Immature natural killer cell (primary cell): ENCODE measurements at regions not wholly inside any gene's neighbourhood (a gene's known extent, or its start where the extent isn't known, plus 50 kb on each side); places are given as distances from the start of the nearest gene placed in this dataset.
"Not testable (repeated sequence)": the region's sequence is repeated elsewhere in the genome, so short reads cannot be mapped to it uniquely, and the experiment has no call there.

Source experiments
- DNase-seq, 3 donors: peaks; one replicate each; pipeline ENCODE4 v3.0.0; 2022; ENCODE audit warnings: mixed read lengths in 1 of 3
- H3K27ac Mint-ChIP-seq, 6 donors: one replicate each; pipeline ENCODE4 v1.8.0; 2020; ENCODE audit warnings: mixed read lengths in 6 of 6, mild to moderate bottlenecking in 5 of 6, inconsistent platforms in 4 of 6, moderate library complexity in 3 of 6
- H3K27me3 Mint-ChIP-seq, 3 donors: one replicate each; pipeline ENCODE4 v1.8.0; 2020 to 2021; ENCODE audit warnings: low read depth in 3 of 3, mild to moderate bottlenecking in 3 of 3, mixed read lengths in 3 of 3, moderate library complexity in 3 of 3, inconsistent platforms in 1 of 3
- H3K36me3 Mint-ChIP-seq, 3 donors: one replicate each; pipeline ENCODE4 v1.8.0; 2020; ENCODE audit warnings: mixed read lengths in 3 of 3, inconsistent platforms in 2 of 3, mild to moderate bottlenecking in 2 of 3
- H3K4me1 Mint-ChIP-seq, 2 donors: one replicate each; pipeline ENCODE4 v1.8.0; 2020; ENCODE audit warnings: inconsistent platforms in 2 of 2, mild to moderate bottlenecking in 2 of 2, mixed read lengths in 2 of 2, moderate library complexity in 1 of 2
- H3K4me3 Mint-ChIP-seq, 5 donors: one replicate each; pipeline ENCODE4 v1.8.0; 2020; ENCODE audit warnings: mild to moderate bottlenecking in 5 of 5, mixed read lengths in 5 of 5, inconsistent platforms in 3 of 5, moderate library complexity in 3 of 5
- H3K9me3 Mint-ChIP-seq, 6 donors: one replicate each; pipeline ENCODE4 v1.8.0; 2020; ENCODE audit warnings: mild to moderate bottlenecking in 6 of 6, mixed read lengths in 6 of 6, inconsistent platforms in 4 of 6, moderate library complexity in 3 of 6

- H3K27ac Mint-ChIP-seq, result no peak overlapping the region
- H3K4me1 Mint-ChIP-seq, result no peaks in the 10 kb centered on the region
- no peak overlapping the region for H3K4me3 Mint-ChIP-seq
- no peaks in the 10 kb centered on the region for H3K27me3 Mint-ChIP-seq
- no peak for DNase-seq
- H3K36me3 Mint-ChIP-seq, result no peaks in the 10 kb centered on the region
- peaks cover 0 to 10% (median under 1%) of the 10 kb centered on the region in 6 donors for H3K9me3 Mint-ChIP-seq
Measured at GRCh38 chr5:98309785-98310598, 463.5 kb upstream of the RGMB start.

DNA sequence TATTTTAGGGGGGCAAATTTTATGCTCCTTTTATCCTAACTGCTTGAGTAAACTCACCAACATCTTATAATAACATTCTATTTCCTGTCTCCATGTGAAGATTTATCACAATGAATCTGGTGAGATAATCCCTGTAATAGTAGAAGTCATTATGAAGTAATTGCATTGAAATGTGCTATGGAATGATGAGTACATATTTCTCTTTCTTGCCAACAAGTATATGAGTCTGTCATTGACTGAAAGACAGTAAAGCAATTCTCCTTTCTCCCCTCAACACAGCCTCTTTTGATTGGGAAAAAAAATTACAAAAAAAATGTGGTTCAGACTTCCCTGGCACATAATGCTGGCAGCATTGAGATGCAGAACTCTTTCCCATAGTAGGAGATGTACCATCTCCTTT is 459.2 kb upstream of the RGMB start:
- no peak overlapping the region for H3K4me3 Mint-ChIP-seq
- no peak overlapping the region for H3K27ac Mint-ChIP-seq
- no peak for DNase-seq
- peaks cover 0 to 9% (median 3%) of the 10 kb centered on the region in 6 donors for H3K9me3 Mint-ChIP-seq
- no peaks in the 10 kb centered on the region for H3K4me1 Mint-ChIP-seq
- no peaks in the 10 kb centered on the region for H3K36me3 Mint-ChIP-seq
- H3K27me3 Mint-ChIP-seq, result no peaks in the 10 kb centered on the region

- Mint-ChIP-seq H3K27ac (no peak overlapping the region), H3K9me3 (peaks cover 0 to 13% (median 2%) of the 10 kb centered on the region in 6 donors), H3K27me3 (no peaks in the 10 kb centered on the region), H3K4me1 (no peaks in the 10 kb centered on the region), H3K36me3 (no peaks in the 10 kb centered on the region), H3K4me3 (no peak overlapping the region)
- DNase-seq, result no peak
Measured at GRCh38 chr5:98318386-98318785, 455.1 kb upstream of the RGMB start.

DNA sequence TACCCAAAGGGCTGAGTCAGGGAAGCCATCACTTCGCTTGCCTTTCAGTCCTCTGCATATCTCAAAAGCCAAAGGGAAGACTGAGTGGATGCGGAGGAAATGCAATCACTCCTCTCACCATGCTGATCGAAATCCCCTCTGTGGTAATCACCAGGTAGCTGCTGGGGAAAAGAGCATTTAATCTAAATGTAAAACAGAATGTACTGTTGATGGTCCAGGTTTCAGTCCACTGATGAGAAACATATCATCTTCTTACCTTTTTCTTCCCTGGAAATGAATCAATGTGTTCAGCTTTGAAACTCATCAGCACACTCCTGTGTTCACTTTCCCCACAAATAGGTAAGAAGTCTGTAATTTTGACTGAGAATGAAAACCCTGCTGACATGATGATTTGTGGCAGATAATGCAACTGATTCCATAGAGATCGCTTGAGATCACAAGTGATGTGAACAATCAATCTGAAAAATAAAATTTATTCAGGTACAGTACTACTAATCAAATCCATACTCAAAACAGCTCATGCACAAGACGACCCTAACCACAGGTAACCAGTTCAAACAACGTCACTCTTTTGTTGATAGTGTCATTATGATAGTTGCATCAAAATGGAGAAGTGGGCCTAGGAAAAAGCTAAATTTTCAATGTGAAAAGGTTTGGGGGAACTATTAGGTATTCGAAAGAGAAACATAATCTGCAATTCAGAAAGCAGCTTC is 454.0 kb upstream of the RGMB start:
- no peaks in the 10 kb centered on the region for H3K36me3 Mint-ChIP-seq
- no peak overlapping the region for H3K27ac Mint-ChIP-seq
- H3K4me1 Mint-ChIP-seq, result no peaks in the 10 kb centered on the region
- peaks cover 0 to 13% (median 3%) of the 10 kb centered on the region in 6 donors for H3K9me3 Mint-ChIP-seq
- H3K4me3 Mint-ChIP-seq, result no peak overlapping the region
- no peaks in the 10 kb centered on the region for H3K27me3 Mint-ChIP-seq
- no peak for DNase-seq

GRCh38 chr5:98320343-98320742 is 453.1 kb upstream of the RGMB start:
- Mint-ChIP-seq H3K4me3 (no peak overlapping the region), H3K36me3 (no peaks in the 10 kb centered on the region)

GRCh38 chr5:98321361-98321760 is 452.1 kb upstream of the RGMB start:
- no peaks in the 10 kb centered on the region for H3K36me3 Mint-ChIP-seq
- no peak for DNase-seq
- no peaks in the 10 kb centered on the region for H3K27me3 Mint-ChIP-seq
- peaks cover 1 to 13% (median 3%) of the 10 kb centered on the region in 6 donors for H3K9me3 Mint-ChIP-seq
- H3K27ac Mint-ChIP-seq, result no peak overlapping the region
- no peaks in the 10 kb centered on the region for H3K4me1 Mint-ChIP-seq
- H3K4me3 Mint-ChIP-seq, result no peak overlapping the region

More at GRCh38 chr5:98320343-98320742, 453.1 kb upstream of the RGMB start:
- DNase-seq, result no peak
- Mint-ChIP-seq H3K4me1 (no peaks in the 10 kb centered on the region), H3K9me3 (peaks cover 0 to 13% (median 2%) of the 10 kb centered on the region in 6 donors), H3K27ac (no peak overlapping the region), H3K27me3 (no peaks in the 10 kb centered on the region)

DNA sequence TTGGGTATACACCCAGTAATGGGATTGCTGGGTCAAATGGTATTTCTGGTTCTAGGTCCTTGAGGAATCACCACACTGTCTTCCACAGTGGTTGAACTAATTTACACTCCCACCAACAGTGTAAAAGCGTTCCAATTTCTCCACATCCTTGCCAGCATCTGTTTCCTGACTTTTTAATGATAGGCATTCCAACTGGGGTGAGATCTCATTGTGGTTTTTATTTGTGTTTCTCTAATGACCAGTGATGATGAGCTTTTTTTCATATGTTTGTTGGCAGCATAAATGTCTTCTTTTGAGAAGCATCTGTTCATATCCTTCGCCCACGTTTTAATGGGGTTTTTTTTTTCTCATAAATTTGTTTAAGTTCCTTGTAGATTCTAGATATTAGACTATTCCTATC is 448.3 kb upstream of the RGMB start:
- DNase-seq, H3K36me3 Mint-ChIP-seq, H3K4me3 Mint-ChIP-seq, H3K4me1 Mint-ChIP-seq, H3K27ac Mint-ChIP-seq, H3K27me3 Mint-ChIP-seq: not testable (repeated sequence)
- H3K9me3 Mint-ChIP-seq, result peaks cover 2 to 19% (median 8%) of the 10 kb centered on the region in 6 donors

DNA sequence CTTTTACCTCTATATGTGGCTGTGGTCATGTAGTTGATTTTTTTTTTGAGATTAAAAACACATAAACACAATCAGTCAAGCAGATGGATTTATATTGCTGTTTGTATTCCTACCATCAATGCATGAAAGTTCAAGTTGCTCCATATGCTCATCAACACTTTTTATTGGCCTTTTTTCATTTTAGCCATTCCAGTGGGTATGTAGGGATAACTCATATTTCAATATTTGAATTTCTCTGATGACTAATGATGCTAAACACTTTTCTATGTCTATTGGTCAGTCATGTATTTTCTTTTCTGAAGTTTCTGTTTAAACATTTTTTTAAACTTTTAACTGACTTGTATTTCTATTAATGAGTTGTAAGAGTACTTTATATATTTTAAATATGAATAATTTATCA is 445.4 kb upstream of the RGMB start:
- no peak for DNase-seq
- Mint-ChIP-seq H3K36me3 (no peaks in the 10 kb centered on the region), H3K27me3 (peaks cover 0 to 4% (median 0%) of the 10 kb centered on the region in 3 donors), H3K4me3 (no peak overlapping the region), H3K27ac (no peak overlapping the region), H3K4me1 (no peaks in the 10 kb centered on the region), H3K9me3 (peaks cover 2 to 16% (median 9%) of the 10 kb centered on the region in 6 donors)

DNA sequence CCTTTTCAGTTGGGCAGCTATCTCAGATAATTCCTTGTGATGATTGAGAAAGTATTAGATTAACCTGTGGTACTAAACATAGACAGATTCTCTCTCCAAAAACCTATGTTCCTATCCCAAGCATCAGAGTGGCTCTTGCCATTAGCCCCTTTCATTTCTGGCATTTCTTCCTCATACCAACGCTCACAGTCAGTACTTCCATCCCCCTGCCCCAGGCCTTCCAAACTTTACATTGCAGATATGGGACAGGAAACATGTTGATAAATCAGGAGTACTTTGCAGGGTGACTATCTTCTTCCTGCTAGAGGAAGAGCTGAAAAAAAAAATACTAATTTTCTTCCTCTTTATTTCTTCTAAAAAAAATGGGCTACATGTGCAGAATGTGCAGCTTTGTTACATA is 442.6 kb upstream of the RGMB start:
- H3K27ac Mint-ChIP-seq, result no peak overlapping the region
- peaks cover 0 to 4% (median 0%) of the 10 kb centered on the region in 3 donors for H3K27me3 Mint-ChIP-seq
- DNase-seq, result no peak
- H3K4me1 Mint-ChIP-seq, result no peaks in the 10 kb centered on the region
- H3K9me3 Mint-ChIP-seq, result peaks cover 3 to 16% (median 11%) of the 10 kb centered on the region in 6 donors
- H3K36me3 Mint-ChIP-seq, result no peaks in the 10 kb centered on the region
- H3K4me3 Mint-ChIP-seq, result no peak overlapping the region

GRCh38 chr5:98333921-98334320 is 439.5 kb upstream of the RGMB start:
- peaks cover 2 to 15% (median 8%) of the 10 kb centered on the region in 6 donors for H3K9me3 Mint-ChIP-seq
- H3K36me3 Mint-ChIP-seq, result no peaks in the 10 kb centered on the region
- no peaks in the 10 kb centered on the region for H3K27me3 Mint-ChIP-seq
- H3K4me1 Mint-ChIP-seq, result no peaks in the 10 kb centered on the region
- DNase-seq, result no peak
- H3K4me3 Mint-ChIP-seq, result no peak overlapping the region
- H3K27ac Mint-ChIP-seq, result no peak overlapping the region

- no peak for DNase-seq
- Mint-ChIP-seq H3K4me3 (no peak overlapping the region), H3K36me3 (no peaks in the 10 kb centered on the region), H3K27me3 (peaks cover 0 to 2% (median 0%) of the 10 kb centered on the region in 3 donors), H3K27ac (no peak overlapping the region), H3K4me1 (no peaks in the 10 kb centered on the region), H3K9me3 (peaks cover 2 to 22% (median 10%) of the 10 kb centered on the region in 6 donors)
Measured at GRCh38 chr5:98334946-98335345, 438.5 kb upstream of the RGMB start.

DNA sequence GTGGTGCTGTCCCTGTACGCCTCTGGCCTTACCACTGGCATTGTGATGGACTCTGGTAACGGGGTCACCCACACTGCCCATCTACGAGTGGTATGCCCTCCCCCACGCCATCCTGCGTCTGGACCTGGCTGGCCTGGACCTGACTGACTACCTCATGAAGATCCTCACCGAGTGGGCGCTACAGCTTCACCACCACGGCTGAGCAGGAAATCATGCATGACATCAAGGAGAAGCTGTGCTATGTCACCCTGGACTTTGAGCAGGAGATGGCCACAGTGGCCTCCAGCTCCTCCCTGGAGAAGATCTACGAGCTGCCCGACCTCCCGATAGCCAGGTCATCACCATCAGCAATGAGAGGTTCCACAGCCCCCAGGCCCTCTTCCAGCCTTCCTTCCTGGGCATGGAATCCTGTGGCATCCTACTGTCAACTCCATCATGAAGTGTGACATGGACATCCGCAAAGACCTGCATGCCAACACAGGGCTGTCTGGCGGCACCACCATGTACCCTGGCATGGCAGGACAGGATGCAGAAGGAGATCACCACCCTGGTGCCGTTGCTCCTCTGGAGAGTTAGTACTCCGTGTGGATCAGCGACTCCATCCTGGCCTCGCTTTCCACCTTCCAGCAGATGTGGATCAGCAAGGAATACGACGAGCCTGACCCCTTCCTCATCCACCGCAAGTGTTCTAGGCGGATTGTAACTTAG is 434.2 kb upstream of the RGMB start:
- no peak overlapping the region for H3K4me3 Mint-ChIP-seq
- H3K27me3 Mint-ChIP-seq, result peaks cover 0 to 2% (median 0%) of the 10 kb centered on the region in 3 donors
- H3K4me1 Mint-ChIP-seq, result no peaks in the 10 kb centered on the region
- H3K27ac Mint-ChIP-seq, result no peak overlapping the region
- DNase-seq, result no peak
- H3K36me3 Mint-ChIP-seq, result peaks cover 0 to 3% (median 0%) of the 10 kb centered on the region in 3 donors
- peaks cover 10 to 36% (median 14%) of the 10 kb centered on the region in 6 donors for H3K9me3 Mint-ChIP-seq

- Mint-ChIP-seq H3K4me3 (no peak overlapping the region), H3K36me3 (peaks cover 0 to 3% (median 3%) of the 10 kb centered on the region in 3 donors), H3K27ac (no peak overlapping the region), H3K4me1 (no peaks in the 10 kb centered on the region), H3K27me3 (peaks cover 0 to 2% (median 0%) of the 10 kb centered on the region in 3 donors), H3K9me3 (peaks cover 8 to 41% (median 15%) of the 10 kb centered on the region in 6 donors)
- DNase-seq, result no peak
Measured at GRCh38 chr5:98341038-98342032, 432.1 kb upstream of the RGMB start.
